Osteoblast (primary cell): ENCODE measurements at regions not wholly inside any gene's neighbourhood (a gene's known extent, or its start where the extent isn't known, plus 50 kb on each side); places are given as distances from the start of the nearest gene placed in this dataset.

Experiments
- DNase-seq: peaks from one replicate; pipeline ENCODE4 v3.0.0; 2011; ENCODE audit warnings: low spot score, mixed read lengths; ENCODE audit not compliant: insufficient read length; ENCODE audit errors: missing footprints
- H2AFZ ChIP-seq: 2 replicates; pipeline ENCODE4 v1.6.0; 2011; ENCODE audit warnings: mild to moderate bottlenecking, low read length
- H3K27ac ChIP-seq: 2 replicates; pipeline ENCODE4 v1.5.1; 2011; ENCODE audit warnings: mild to moderate bottlenecking, low read depth, low read length, moderate library complexity
- H3K27me3 ChIP-seq: 2 replicates; pipeline ENCODE4 v1.6.0; 2012; ENCODE audit warnings: mild to moderate bottlenecking, control low read depth, inconsistent platforms, low read length, moderate library complexity; ENCODE audit not compliant: insufficient read depth
- H3K36me3 ChIP-seq: 2 replicates; pipeline ENCODE4 v1.5.1; 2011; ENCODE audit warnings: mild to moderate bottlenecking, low read length, control low read depth, moderate library complexity; ENCODE audit not compliant: insufficient read depth
- H3K4me1 ChIP-seq: 2 replicates; pipeline ENCODE4 v1.5.1; 2011; ENCODE audit warnings: mild to moderate bottlenecking, low read length, control low read depth, moderate library complexity; ENCODE audit not compliant: insufficient read depth
- H3K4me2 ChIP-seq: 2 replicates; pipeline ENCODE4 v1.6.0; 2011; ENCODE audit warnings: mild to moderate bottlenecking, low read length; ENCODE audit not compliant: insufficient read depth
- H3K4me3 ChIP-seq: fragments of 200-600 bp; sonication (generic); 3 replicates; pipeline ENCODE4 v1.5.1; 2012; ENCODE audit warnings: mild to moderate bottlenecking, low read length, inconsistent platforms; ENCODE audit not compliant: insufficient read depth
- H3K79me2 ChIP-seq: 2 replicates; pipeline ENCODE4 v1.6.0; 2012; ENCODE audit warnings: mild to moderate bottlenecking, low read length, control low read depth, inconsistent platforms; ENCODE audit not compliant: insufficient read depth
- H3K9me3 ChIP-seq: 2 replicates; pipeline ENCODE4 v1.5.1; 2011; ENCODE audit warnings: low read depth, low read length, control low read depth
- H4K20me1 ChIP-seq: 2 replicates; pipeline ENCODE4 v1.6.0; 2012; ENCODE audit warnings: mild to moderate bottlenecking, low read length, control low read depth; ENCODE audit not compliant: insufficient read depth
- CTCF ChIP-seq: IDR thresholded peaks from 2 replicates; pipeline ENCODE4 v1.5.1; 2011; ENCODE audit warnings: mild to moderate bottlenecking, low read depth, low read length, moderate library complexity; ENCODE audit errors: extremely low read depth

- H2AFZ ChIP-seq, result no peak overlapping the region
- no peaks in the 10 kb centered on the region for H4K20me1 ChIP-seq
- H3K27ac ChIP-seq, result no peak overlapping the region
- no peaks in the 10 kb centered on the region for H3K4me1 ChIP-seq
- H3K4me3 ChIP-seq, result no peak overlapping the region
- no peaks in the 10 kb centered on the region for H3K27me3 ChIP-seq
- no peaks in the 10 kb centered on the region for H3K79me2 ChIP-seq
- no peak for DNase-seq
- H3K36me3 ChIP-seq, result no peaks in the 10 kb centered on the region
- H3K4me2 ChIP-seq, result no peak overlapping the region
- no peaks in the 10 kb centered on the region for H3K9me3 ChIP-seq
- no peak for TF ChIP-seq CTCF
These were observed 440.6 kb upstream of the EPHA7 start for GRCh38 chr6:93859971-93860370.

- Histone ChIP-seq H3K4me1 (no peaks in the 10 kb centered on the region), H2AFZ (no peak overlapping the region), H4K20me1 (no peaks in the 10 kb centered on the region), H3K4me2 (no peak overlapping the region), H3K27me3 (no peaks in the 10 kb centered on the region), H3K9me3 (no peaks in the 10 kb centered on the region), H3K27ac (no peak overlapping the region), H3K4me3 (no peak overlapping the region), H3K79me2 (no peaks in the 10 kb centered on the region), H3K36me3 (no peaks in the 10 kb centered on the region)
- no peak for DNase-seq
- TF ChIP-seq CTCF, result no peak
These were observed 438.9 kb upstream of the EPHA7 start for GRCh38 chr6:93858213-93858612.

DNA sequence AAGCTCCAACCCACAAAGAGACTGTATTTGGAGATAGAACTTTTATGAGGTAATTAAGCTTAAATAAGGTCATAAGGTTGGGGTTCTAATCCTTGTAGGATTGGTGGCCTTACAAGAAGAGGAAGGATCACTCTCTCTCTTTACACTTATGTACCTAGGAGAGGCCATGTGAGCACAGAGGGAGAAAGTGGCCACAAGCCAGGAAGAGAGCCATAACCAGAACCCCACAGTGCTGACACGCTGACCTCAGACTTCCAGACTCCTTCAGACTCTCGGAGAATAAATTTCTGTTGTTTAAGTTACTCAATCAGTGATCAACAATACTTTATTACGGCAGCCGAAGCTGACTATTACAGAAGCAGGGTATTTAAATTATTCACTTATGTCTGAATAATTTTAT lies 430.5 kb upstream of the EPHA7 start:
- H3K4me1 ChIP-seq, result no peaks in the 10 kb centered on the region
- H3K36me3 ChIP-seq, result no peaks in the 10 kb centered on the region
- H3K9me3 ChIP-seq, result no peaks in the 10 kb centered on the region
- H3K4me3 ChIP-seq, result no peak overlapping the region
- H4K20me1 ChIP-seq, result no peaks in the 10 kb centered on the region
- H3K4me2 ChIP-seq, result no peak overlapping the region
- no peak overlapping the region for H3K27ac ChIP-seq
- no peak for TF ChIP-seq CTCF
- H3K79me2 ChIP-seq, result no peaks in the 10 kb centered on the region
- no peak overlapping the region for H2AFZ ChIP-seq
- no peak for DNase-seq
- H3K27me3 ChIP-seq, result no peaks in the 10 kb centered on the region

- Histone ChIP-seq H3K9me3 (no peaks in the 10 kb centered on the region), H3K79me2 (no peaks in the 10 kb centered on the region), H3K4me3 (no peak overlapping the region), H3K27me3 (no peaks in the 10 kb centered on the region), H2AFZ (no peak overlapping the region), H3K4me2 (no peak overlapping the region), H4K20me1 (no peaks in the 10 kb centered on the region), H3K27ac (no peak overlapping the region), H3K4me1 (no peaks in the 10 kb centered on the region), H3K36me3 (no peaks in the 10 kb centered on the region)
- DNase-seq, result no peak
- no peak for TF ChIP-seq CTCF
These were observed 428.8 kb upstream of the EPHA7 start for GRCh38 chr6:93848031-93848742.
